ENCODE measurements at regions not wholly inside any gene's neighbourhood (a gene's known extent, or its start where the extent isn't known, plus 50 kb on each side); places are given as distances from the start of the nearest gene placed in this dataset.
A peak's percentile ranks its signal among the peaks of the same experiment; 100 is the strongest.

DNA sequence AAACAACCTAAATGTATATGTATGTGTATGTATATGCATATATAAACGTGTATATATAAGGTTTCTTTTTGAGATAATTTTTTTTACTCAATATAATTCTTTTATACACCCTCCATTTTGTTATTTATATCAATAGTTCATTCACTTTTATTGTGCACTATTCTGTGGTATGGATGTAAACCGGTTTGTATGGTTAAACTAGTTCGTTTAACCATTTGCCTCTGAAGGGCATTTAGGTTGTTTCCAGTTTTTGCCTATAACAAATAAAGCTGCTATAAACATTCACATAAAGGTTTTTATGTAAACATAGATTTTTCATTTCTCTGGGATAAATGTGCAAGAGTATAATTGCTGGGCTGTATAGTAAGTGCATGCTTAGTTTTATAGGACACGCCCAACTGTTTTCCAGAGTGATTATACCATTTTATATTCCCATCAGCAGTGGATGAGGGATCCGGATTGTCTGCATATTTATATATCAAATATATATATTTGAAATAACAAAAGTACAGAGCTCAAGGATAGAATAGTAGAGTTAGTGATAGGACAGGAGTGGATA lies 380.3 kb downstream of the TSHZ3 start:
- Histone ChIP-seq H4K20me1 (replicated peaks; ENCODE audit: insufficient read depth) (no peaks in the 10 kb centered on the region), H3K27ac (ENCODE audit: low read depth) (no peak overlapping the region), H3K36me3 (ENCODE audit: insufficient read depth) (no peaks in the 10 kb centered on the region), H3K9me2 (ENCODE audit: insufficient read depth) (peaks cover 12% of the 10 kb centered on the region), H3F3A (replicated peaks; ENCODE audit: low read depth) (no peaks in the 10 kb centered on the region), H3K4me3 (no peak overlapping the region), H2AFZ (no peak overlapping the region), H3K4me2 (no peak overlapping the region), H3K79me2 (replicated peaks; ENCODE audit: insufficient read depth) (no peaks in the 10 kb centered on the region), H3K27me3 (ENCODE audit: insufficient read depth) (no peaks in the 10 kb centered on the region), H3K4me1 (ENCODE audit: insufficient read depth) (no peaks in the 10 kb centered on the region)
- Mint-ChIP-seq H3K9me3 (no peaks in the 10 kb centered on the region), H3K27ac (no peak overlapping the region), H3K4me3 (no peak overlapping the region), H3K4me1 (no peaks in the 10 kb centered on the region), H3K27me3 (ENCODE audit: insufficient read depth, low read depth, poor library complexity) (peaks cover 2% of the 10 kb centered on the region), H3K36me3 (ENCODE audit: low read depth) (no peaks in the 10 kb centered on the region)
- ATAC-seq: no peak
- TF ChIP-seq, protein P1, sequence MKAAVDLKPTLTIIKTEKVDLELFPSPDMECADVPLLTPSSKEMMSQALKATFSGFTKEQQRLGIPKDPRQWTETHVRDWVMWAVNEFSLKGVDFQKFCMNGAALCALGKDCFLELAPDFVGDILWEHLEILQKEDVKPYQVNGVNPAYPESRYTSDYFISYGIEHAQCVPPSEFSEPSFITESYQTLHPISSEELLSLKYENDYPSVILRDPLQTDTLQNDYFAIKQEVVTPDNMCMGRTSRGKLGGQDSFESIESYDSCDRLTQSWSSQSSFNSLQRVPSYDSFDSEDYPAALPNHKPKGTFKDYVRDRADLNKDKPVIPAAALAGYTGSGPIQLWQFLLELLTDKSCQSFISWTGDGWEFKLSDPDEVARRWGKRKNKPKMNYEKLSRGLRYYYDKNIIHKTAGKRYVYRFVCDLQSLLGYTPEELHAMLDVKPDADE (IDR thresholded peaks at IDR 0.05): no peak
- no peak for DNase-seq (ENCODE audit: low spot score)

DNA sequence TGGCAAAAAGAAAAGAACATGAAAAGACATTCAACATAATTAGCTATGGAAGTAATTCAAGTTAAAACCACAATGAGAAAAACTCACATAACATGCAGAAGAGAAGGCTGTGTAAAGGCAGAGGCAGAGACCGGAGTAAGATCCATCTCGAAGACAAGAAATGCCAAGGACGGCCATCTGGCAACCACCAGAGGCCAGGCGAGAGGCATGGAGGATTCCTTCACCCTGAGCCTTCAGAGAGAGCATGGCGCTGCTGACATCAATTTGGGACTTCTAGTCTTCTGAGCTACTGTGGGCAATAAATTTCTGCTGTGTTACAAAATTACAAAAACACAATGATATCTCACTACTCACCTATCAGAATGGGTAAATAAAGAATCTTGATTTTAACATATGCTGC lies 381.0 kb downstream of the TSHZ3 start:
- no peak overlapping the region for H2AFZ ChIP-seq
- H3K4me2 ChIP-seq: no peak overlapping the region
- no peaks in the 10 kb centered on the region for H3K79me2 ChIP-seq (replicated peaks; ENCODE audit: insufficient read depth)
- H4K20me1 ChIP-seq (replicated peaks; ENCODE audit: insufficient read depth): no peaks in the 10 kb centered on the region
- H3K27ac Mint-ChIP-seq: no peak overlapping the region
- peaks cover 3% of the 10 kb centered on the region; the same call in 1 of the 3 replicates for H3K9me3 Mint-ChIP-seq
- TF ChIP-seq ZNF331 (CRISPR knock-in tag; IDR thresholded peaks at IDR 0.05; ENCODE audit: low read depth) (no peak), NANOG (IDR thresholded peaks at IDR 0.05; ENCODE audit: borderline replicate concordance) (no peak), EZH2 (IDR thresholded peaks at IDR 0.05; ENCODE audit: low read depth, unreplicated experiment) (no peak), POLR2AphosphoS5 (IDR thresholded peaks at IDR 0.05; ENCODE audit: low read depth) (no peak)
- TF ChIP-seq, protein P2, sequence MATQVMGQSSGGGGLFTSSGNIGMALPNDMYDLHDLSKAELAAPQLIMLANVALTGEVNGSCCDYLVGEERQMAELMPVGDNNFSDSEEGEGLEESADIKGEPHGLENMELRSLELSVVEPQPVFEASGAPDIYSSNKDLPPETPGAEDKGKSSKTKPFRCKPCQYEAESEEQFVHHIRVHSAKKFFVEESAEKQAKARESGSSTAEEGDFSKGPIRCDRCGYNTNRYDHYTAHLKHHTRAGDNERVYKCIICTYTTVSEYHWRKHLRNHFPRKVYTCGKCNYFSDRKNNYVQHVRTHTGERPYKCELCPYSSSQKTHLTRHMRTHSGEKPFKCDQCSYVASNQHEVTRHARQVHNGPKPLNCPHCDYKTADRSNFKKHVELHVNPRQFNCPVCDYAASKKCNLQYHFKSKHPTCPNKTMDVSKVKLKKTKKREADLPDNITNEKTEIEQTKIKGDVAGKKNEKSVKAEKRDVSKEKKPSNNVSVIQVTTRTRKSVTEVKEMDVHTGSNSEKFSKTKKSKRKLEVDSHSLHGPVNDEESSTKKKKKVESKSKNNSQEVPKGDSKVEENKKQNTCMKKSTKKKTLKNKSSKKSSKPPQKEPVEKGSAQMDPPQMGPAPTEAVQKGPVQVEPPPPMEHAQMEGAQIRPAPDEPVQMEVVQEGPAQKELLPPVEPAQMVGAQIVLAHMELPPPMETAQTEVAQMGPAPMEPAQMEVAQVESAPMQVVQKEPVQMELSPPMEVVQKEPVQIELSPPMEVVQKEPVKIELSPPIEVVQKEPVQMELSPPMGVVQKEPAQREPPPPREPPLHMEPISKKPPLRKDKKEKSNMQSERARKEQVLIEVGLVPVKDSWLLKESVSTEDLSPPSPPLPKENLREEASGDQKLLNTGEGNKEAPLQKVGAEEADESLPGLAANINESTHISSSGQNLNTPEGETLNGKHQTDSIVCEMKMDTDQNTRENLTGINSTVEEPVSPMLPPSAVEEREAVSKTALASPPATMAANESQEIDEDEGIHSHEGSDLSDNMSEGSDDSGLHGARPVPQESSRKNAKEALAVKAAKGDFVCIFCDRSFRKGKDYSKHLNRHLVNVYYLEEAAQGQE (IDR thresholded peaks at IDR 0.05; ENCODE audit: unreplicated experiment): no peak
- TF ChIP-seq, protein P3, sequence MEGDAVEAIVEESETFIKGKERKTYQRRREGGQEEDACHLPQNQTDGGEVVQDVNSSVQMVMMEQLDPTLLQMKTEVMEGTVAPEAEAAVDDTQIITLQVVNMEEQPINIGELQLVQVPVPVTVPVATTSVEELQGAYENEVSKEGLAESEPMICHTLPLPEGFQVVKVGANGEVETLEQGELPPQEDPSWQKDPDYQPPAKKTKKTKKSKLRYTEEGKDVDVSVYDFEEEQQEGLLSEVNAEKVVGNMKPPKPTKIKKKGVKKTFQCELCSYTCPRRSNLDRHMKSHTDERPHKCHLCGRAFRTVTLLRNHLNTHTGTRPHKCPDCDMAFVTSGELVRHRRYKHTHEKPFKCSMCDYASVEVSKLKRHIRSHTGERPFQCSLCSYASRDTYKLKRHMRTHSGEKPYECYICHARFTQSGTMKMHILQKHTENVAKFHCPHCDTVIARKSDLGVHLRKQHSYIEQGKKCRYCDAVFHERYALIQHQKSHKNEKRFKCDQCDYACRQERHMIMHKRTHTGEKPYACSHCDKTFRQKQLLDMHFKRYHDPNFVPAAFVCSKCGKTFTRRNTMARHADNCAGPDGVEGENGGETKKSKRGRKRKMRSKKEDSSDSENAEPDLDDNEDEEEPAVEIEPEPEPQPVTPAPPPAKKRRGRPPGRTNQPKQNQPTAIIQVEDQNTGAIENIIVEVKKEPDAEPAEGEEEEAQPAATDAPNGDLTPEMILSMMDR (conservative IDR thresholded peaks at IDR 0.05; ENCODE audit: low read depth in 2 of 2): peak in 1 of 2 experiments; percentile 45; a peak in 2 of 4 replicates
- TF ChIP-seq, protein P4, sequence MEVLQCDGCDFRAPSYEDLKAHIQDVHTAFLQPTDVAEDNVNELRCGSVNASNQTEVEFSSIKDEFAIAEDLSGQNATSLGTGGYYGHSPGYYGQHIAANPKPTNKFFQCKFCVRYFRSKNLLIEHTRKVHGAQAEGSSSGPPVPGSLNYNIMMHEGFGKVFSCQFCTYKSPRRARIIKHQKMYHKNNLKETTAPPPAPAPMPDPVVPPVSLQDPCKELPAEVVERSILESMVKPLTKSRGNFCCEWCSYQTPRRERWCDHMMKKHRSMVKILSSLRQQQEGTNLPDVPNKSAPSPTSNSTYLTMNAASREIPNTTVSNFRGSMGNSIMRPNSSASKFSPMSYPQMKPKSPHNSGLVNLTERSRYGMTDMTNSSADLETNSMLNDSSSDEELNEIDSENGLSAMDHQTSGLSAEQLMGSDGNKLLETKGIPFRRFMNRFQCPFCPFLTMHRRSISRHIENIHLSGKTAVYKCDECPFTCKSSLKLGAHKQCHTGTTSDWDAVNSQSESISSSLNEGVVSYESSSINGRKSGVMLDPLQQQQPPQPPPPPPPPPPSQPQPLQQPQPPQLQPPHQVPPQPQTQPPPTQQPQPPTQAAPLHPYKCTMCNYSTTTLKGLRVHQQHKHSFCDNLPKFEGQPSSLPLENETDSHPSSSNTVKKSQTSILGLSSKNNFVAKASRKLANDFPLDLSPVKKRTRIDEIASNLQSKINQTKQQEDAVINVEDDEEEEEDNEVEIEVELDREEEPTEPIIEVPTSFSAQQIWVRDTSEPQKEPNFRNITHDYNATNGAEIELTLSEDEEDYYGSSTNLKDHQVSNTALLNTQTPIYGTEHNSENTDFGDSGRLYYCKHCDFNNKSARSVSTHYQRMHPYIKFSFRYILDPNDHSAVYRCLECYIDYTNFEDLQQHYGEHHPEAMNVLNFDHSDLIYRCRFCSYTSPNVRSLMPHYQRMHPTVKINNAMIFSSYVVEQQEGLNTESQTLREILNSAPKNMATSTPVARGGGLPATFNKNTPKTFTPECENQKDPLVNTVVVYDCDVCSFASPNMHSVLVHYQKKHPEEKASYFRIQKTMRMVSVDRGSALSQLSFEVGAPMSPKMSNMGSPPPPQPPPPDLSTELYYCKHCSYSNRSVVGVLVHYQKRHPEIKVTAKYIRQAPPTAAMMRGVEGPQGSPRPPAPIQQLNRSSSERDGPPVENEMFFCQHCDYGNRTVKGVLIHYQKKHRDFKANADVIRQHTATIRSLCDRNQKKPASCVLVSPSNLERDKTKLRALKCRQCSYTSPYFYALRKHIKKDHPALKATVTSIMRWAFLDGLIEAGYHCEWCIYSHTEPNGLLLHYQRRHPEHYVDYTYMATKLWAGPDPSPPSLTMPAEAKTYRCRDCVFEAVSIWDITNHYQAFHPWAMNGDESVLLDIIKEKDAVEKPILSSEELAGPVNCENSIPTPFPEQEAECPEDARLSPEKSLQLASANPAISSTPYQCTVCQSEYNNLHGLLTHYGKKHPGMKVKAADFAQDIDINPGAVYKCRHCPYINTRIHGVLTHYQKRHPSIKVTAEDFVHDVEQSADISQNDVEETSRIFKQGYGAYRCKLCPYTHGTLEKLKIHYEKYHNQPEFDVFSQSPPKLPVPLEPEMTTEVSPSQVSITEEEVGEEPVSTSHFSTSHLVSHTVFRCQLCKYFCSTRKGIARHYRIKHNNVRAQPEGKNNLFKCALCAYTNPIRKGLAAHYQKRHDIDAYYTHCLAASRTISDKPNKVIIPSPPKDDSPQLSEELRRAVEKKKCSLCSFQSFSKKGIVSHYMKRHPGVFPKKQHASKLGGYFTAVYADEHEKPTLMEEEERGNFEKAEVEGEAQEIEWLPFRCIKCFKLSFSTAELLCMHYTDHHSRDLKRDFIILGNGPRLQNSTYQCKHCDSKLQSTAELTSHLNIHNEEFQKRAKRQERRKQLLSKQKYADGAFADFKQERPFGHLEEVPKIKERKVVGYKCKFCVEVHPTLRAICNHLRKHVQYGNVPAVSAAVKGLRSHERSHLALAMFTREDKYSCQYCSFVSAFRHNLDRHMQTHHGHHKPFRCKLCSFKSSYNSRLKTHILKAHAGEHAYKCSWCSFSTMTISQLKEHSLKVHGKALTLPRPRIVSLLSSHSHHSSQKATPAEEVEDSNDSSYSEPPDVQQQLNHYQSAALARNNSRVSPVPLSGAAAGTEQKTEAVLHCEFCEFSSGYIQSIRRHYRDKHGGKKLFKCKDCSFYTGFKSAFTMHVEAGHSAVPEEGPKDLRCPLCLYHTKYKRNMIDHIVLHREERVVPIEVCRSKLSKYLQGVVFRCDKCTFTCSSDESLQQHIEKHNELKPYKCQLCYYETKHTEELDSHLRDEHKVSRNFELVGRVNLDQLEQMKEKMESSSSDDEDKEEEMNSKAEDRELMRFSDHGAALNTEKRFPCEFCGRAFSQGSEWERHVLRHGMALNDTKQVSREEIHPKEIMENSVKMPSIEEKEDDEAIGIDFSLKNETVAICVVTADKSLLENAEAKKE (CRISPR knock-in tag; IDR thresholded peaks at IDR 0.05): no peak
- no peak overlapping the region for H3K4me3 Mint-ChIP-seq
- H3K27ac ChIP-seq (ENCODE audit: low read depth): no peak overlapping the region
- no peak overlapping the region for H3K4me3 ChIP-seq
- peaks cover 12% of the 10 kb centered on the region for H3K9me2 ChIP-seq (ENCODE audit: insufficient read depth)
- H3K27me3 Mint-ChIP-seq (ENCODE audit: insufficient read depth, low read depth, poor library complexity): peaks cover 2% of the 10 kb centered on the region
- no peaks in the 10 kb centered on the region for H3F3A ChIP-seq (replicated peaks; ENCODE audit: low read depth)
- ATAC-seq (no peak; the same call in 2 of the 3 replicates), DNase-seq (ENCODE audit: low spot score) (peak; percentile 32)
- H3K27me3 ChIP-seq (ENCODE audit: insufficient read depth): no peaks in the 10 kb centered on the region
- no peaks in the 10 kb centered on the region for H3K4me1 ChIP-seq (ENCODE audit: insufficient read depth)
- no peaks in the 10 kb centered on the region for H3K36me3 ChIP-seq (ENCODE audit: insufficient read depth)
- no peaks in the 10 kb centered on the region for H3K4me1 Mint-ChIP-seq
- H3K36me3 Mint-ChIP-seq (ENCODE audit: low read depth): no peaks in the 10 kb centered on the region
